Caco-2 (cell line): ENCODE measurements at regions not wholly inside any gene's neighbourhood (a gene's known extent, or its start where the extent isn't known, plus 50 kb on each side); places are given as distances from the start of the nearest gene placed in this dataset.

Source experiments
- BruUV-seq: library from RNA; stranded (reverse); fragments of 400-500 nt; replicated peaks from 2 replicates; lab custom pipeline; 2021; lab: Mats Ljungman, UMichigan
- CTCF ChIA-PET: fragments of 300-600 bp; sonication (Branson Sonifier 250); formaldehyde crosslinking; loops from one replicate; lab custom pipeline; 2022; ENCODE audit warnings: antibody characterized with exemption; lab: Charles Lee
- POLR2A ChIA-PET: fragments of 300-600 bp; sonication (Branson Sonifier 250); formaldehyde crosslinking; loops from one replicate; lab custom pipeline; 2022; ENCODE audit warnings: antibody characterized with exemption; lab: Charles Lee
- DNase-seq, 2 experiments: peaks; one replicate each; pipeline versions ENCODE4 v3.0.0 to v3.0.0-alpha.2; 2020 to 2022
- H3K27me3 ChIP-seq: replicated peaks from 2 replicates; pipeline ENCODE4 v1.6.0; 2011; ENCODE audit warnings: low read length; ENCODE audit not compliant: control insufficient read depth, insufficient read depth
- H3K36me3 ChIP-seq: 2 replicates; pipeline ENCODE4 v1.5.1; 2011; ENCODE audit warnings: low read length; ENCODE audit not compliant: control insufficient read depth, insufficient read depth
- H3K4me1 ChIP-seq: fragments of 250-450 bp; sonication (Bioruptor Pico); 2 replicates; pipeline ENCODE4 v1.5.1; 2020; ENCODE audit warnings: mild to moderate bottlenecking
- H3K4me3 ChIP-seq: 2 replicates; pipeline ENCODE4 v1.5.1; 2011; ENCODE audit warnings: low read depth, mild to moderate bottlenecking, control low read depth, low read length
- H3K9me3 ChIP-seq: fragments of 250-450 bp; sonication (Bioruptor Pico); 2 replicates; pipeline ENCODE4 v1.5.1; 2020; ENCODE audit warnings: mild to moderate bottlenecking, moderate library complexity
- H3K27ac Mint-ChIP-seq: one replicate; pipeline ENCODE4 v1.8.0; 2022; ENCODE audit warnings: mixed read lengths; ENCODE audit not compliant: unreplicated experiment
- H3K27me3 Mint-ChIP-seq: one replicate; pipeline ENCODE4 v1.8.0; 2022; ENCODE audit warnings: mixed read lengths; ENCODE audit not compliant: insufficient read depth, unreplicated experiment
- H3K36me3 Mint-ChIP-seq: one replicate; pipeline ENCODE4 v1.8.0; 2022; ENCODE audit warnings: mild to moderate bottlenecking, mixed read lengths; ENCODE audit not compliant: insufficient read depth, unreplicated experiment
- H3K4me1 Mint-ChIP-seq: one replicate; pipeline ENCODE4 v1.8.0; 2022; ENCODE audit warnings: low read depth, mixed read lengths; ENCODE audit not compliant: unreplicated experiment
- H3K4me3 Mint-ChIP-seq: one replicate; pipeline ENCODE4 v1.8.0; 2022; ENCODE audit warnings: mild to moderate bottlenecking, moderate library complexity, mixed read lengths; ENCODE audit not compliant: unreplicated experiment
- H3K9me3 Mint-ChIP-seq: one replicate; pipeline ENCODE4 v1.8.0; 2022; ENCODE audit warnings: mixed read lengths; ENCODE audit not compliant: unreplicated experiment
- intact Hi-C: fragments of 100-400 bp; cut with micrococcal nuclease; formaldehyde crosslinking; loops from one replicate; pipeline ENCODE4 v1.10.0; 2022; ENCODE audit not compliant: unreplicated experiment
- TF ChIP-seq, protein P1 (sequence below), 2 experiments: fragments of 200-600 bp in 1 of 2; IDR thresholded peaks; 1 replicate in 1 of 2; 2 replicates in 1 of 2; pipeline versions ENCODE4 v1.5.1 to v1.8.0; 2011 to 2022; ENCODE audit warnings: antibody characterized with exemption in 1 of 2, control low read depth in 1 of 2, inconsistent platforms in 1 of 2, low read depth in 1 of 2, low read length in 1 of 2, mild to moderate bottlenecking in 1 of 2, moderate library complexity in 1 of 2; ENCODE audit not compliant: insufficient read depth in 1 of 2, severe bottlenecking in 1 of 2, unreplicated experiment in 1 of 2

GRCh38 chr11:128375961-128376360, 211.4 kb downstream of the ETS1 start:
- no peak overlapping the region for H3K27ac Mint-ChIP-seq

GRCh38 chr11:128374026-128374425, 213.3 kb downstream of the ETS1 start:
- CTCF ChIA-PET, result no interaction called here

More at GRCh38 chr11:128375961-128376360, 211.4 kb downstream of the ETS1 start:
- no peaks in the 10 kb centered on the region for H3K4me1 ChIP-seq
- H3K36me3 ChIP-seq, result no peaks in the 10 kb centered on the region
- POLR2A ChIA-PET, result no interaction called here
- TF ChIP-seq, protein P1, sequence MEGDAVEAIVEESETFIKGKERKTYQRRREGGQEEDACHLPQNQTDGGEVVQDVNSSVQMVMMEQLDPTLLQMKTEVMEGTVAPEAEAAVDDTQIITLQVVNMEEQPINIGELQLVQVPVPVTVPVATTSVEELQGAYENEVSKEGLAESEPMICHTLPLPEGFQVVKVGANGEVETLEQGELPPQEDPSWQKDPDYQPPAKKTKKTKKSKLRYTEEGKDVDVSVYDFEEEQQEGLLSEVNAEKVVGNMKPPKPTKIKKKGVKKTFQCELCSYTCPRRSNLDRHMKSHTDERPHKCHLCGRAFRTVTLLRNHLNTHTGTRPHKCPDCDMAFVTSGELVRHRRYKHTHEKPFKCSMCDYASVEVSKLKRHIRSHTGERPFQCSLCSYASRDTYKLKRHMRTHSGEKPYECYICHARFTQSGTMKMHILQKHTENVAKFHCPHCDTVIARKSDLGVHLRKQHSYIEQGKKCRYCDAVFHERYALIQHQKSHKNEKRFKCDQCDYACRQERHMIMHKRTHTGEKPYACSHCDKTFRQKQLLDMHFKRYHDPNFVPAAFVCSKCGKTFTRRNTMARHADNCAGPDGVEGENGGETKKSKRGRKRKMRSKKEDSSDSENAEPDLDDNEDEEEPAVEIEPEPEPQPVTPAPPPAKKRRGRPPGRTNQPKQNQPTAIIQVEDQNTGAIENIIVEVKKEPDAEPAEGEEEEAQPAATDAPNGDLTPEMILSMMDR (IDR thresholded peaks at IDR 0.05; ENCODE audit: insufficient read depth in 1 of 2, low read depth in 1 of 2, low read length in 1 of 2, severe bottlenecking in 1 of 2, unreplicated experiment in 1 of 2), result no peak
- no peak overlapping the region for H3K4me3 Mint-ChIP-seq
- CTCF ChIA-PET, result no interaction called here
- intact Hi-C loops, result no loop called here
- no peaks in the 10 kb centered on the region for H3K9me3 ChIP-seq
- H3K27me3 Mint-ChIP-seq, result peaks cover 6% of the 10 kb centered on the region
- DNase-seq, result no peak
- peaks cover 17% of the 10 kb centered on the region for H3K9me3 Mint-ChIP-seq
- H3K4me1 Mint-ChIP-seq, result no peaks in the 10 kb centered on the region
- no peaks in the 10 kb centered on the region for H3K36me3 Mint-ChIP-seq
- no peaks in the 10 kb centered on the region for H3K27me3 ChIP-seq
- H3K4me3 ChIP-seq, result no peak overlapping the region
- no TSS peak for BruUV-seq

DNA sequence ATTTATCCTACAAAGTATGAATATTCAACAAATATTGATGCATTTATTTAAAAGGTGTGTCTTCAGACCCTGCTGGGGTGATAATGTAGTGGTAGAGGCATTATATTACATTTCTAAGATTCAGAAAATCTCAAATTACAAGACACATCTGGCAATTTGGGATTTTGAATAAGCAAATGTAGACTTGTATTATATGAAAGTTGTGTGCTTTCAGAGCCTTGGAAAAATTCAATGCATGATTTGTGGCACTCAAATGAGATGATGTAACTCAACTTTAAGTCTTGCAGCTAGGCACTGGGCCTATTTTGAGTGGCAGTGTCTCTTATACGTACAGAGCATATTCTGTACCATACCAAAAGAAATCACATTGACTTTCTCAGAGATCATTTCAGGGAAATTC, 214.4 kb downstream of the ETS1 start:
- BruUV-seq, result no TSS peak

More at GRCh38 chr11:128374026-128374425, 213.3 kb downstream of the ETS1 start:
- no peak overlapping the region for H3K27ac Mint-ChIP-seq
- Histone ChIP-seq H3K9me3 (no peaks in the 10 kb centered on the region), H3K4me1 (no peaks in the 10 kb centered on the region), H3K27me3 (no peaks in the 10 kb centered on the region), H3K4me3 (no peak overlapping the region), H3K36me3 (no peaks in the 10 kb centered on the region)
- H3K9me3 Mint-ChIP-seq, result peaks cover 17% of the 10 kb centered on the region
- H3K36me3 Mint-ChIP-seq, result no peaks in the 10 kb centered on the region
- no peak overlapping the region for H3K4me3 Mint-ChIP-seq
- BruUV-seq, result no TSS peak
- intact Hi-C loops, result no loop called here
- DNase-seq, result no peak
- POLR2A ChIA-PET, result no interaction called here
- TF ChIP-seq, protein P1 (IDR thresholded peaks at IDR 0.05; ENCODE audit: insufficient read depth in 1 of 2, low read depth in 1 of 2, low read length in 1 of 2, severe bottlenecking in 1 of 2, unreplicated experiment in 1 of 2), result no peak
- peaks cover 10% of the 10 kb centered on the region for H3K27me3 Mint-ChIP-seq
- no peaks in the 10 kb centered on the region for H3K4me1 Mint-ChIP-seq

More for the DNA sequence above, 214.4 kb downstream of the ETS1 start:
- H3K9me3 ChIP-seq, result no peaks in the 10 kb centered on the region
- intact Hi-C loops, result no loop called here
- H3K36me3 Mint-ChIP-seq, result no peaks in the 10 kb centered on the region
- H3K27me3 ChIP-seq, result no peaks in the 10 kb centered on the region
- no peak overlapping the region for H3K27ac Mint-ChIP-seq
- no peaks in the 10 kb centered on the region for H3K4me1 ChIP-seq
- H3K4me3 ChIP-seq, result no peak overlapping the region
- H3K4me3 Mint-ChIP-seq, result no peak overlapping the region
- peaks cover 17% of the 10 kb centered on the region for H3K9me3 Mint-ChIP-seq
- peaks cover 10% of the 10 kb centered on the region for H3K27me3 Mint-ChIP-seq
- no peaks in the 10 kb centered on the region for H3K36me3 ChIP-seq
- DNase-seq, result no peak
- POLR2A ChIA-PET, result no interaction called here
- no peaks in the 10 kb centered on the region for H3K4me1 Mint-ChIP-seq
- TF ChIP-seq, protein P1 (IDR thresholded peaks at IDR 0.05; ENCODE audit: insufficient read depth in 1 of 2, low read depth in 1 of 2, low read length in 1 of 2, severe bottlenecking in 1 of 2, unreplicated experiment in 1 of 2), result no peak
- CTCF ChIA-PET, result no interaction called here
